BE2C (cell line): ENCODE measurements at regions not wholly inside any gene's neighbourhood (a gene's known extent, or its start where the extent isn't known, plus 50 kb on each side); places are given as distances from the start of the nearest gene placed in this dataset.

ENCODE experiments used
- DNase-seq: peaks from one replicate; pipeline ENCODE4 v3.0.0-alpha.2; 2020
- H3K27me3 ChIP-seq: fragments of 250-450 bp; sonication (Bioruptor Pico); 2 replicates; pipeline ENCODE4 v1.5.1; 2020; ENCODE audit warnings: mild to moderate bottlenecking
- H3K36me3 ChIP-seq: fragments of 250-450 bp; sonication (Bioruptor Pico); 2 replicates; pipeline ENCODE4 v1.5.1; 2020; ENCODE audit warnings: mild to moderate bottlenecking
- H3K4me1 ChIP-seq: fragments of 250-450 bp; sonication (Bioruptor Pico); 2 replicates; pipeline ENCODE4 v1.5.1; 2020
- H3K4me3 ChIP-seq: 2 replicates; pipeline ENCODE4 v1.5.1; 2011; ENCODE audit warnings: low read depth, low read length
- H3K9me3 ChIP-seq: fragments of 250-450 bp; sonication (Bioruptor Pico); 2 replicates; pipeline ENCODE4 v1.5.1; 2020
- CTCF ChIP-seq: IDR thresholded peaks from 2 replicates; pipeline ENCODE4 v1.5.1; 2012; ENCODE audit warnings: mild to moderate bottlenecking, low read depth, low read length

DNA sequence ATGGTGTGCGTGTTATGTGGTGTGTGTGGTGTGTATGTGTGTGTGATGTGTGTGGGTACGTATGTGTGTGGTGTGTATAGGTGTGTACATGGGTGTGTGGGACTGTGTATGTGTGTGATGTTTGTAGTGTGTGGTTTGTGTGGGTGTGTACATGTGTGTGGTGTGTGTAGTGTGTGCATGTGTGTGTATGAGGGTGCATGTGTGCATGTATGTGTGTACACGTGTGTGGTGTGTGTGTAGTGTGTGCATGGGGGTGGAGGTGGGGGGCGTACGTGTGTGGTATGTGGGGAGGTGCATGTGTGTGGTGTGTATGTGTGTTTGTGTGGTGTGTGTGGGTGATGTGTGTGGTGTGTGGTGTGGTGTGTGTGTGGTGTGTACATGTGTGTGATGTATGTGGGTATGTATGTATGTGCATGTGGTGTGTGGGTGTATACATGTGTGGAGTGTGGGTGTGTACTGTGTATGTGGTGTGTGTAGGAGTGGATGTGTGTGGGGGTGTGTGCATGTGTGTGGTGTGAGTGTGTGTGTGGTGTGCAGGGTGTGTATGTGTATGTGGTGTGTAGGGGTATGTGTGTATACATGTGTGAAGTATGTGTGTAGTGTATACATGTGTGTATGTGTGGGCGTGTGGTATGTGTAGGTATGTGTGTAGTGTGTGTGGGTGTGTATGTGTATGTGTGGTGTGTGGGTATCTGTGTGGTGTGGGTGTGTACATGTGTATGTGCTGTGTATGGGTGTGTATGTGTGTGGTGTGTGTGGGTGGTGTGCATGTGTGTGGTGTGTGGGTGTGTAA lies 119.8 kb upstream of the GSC start:
- Histone ChIP-seq H3K9me3 (no peaks in the 10 kb centered on the region), H3K4me1 (no peaks in the 10 kb centered on the region), H3K4me3 (no peak overlapping the region), H3K36me3 (no peaks in the 10 kb centered on the region), H3K27me3 (peaks cover 15% of the 10 kb centered on the region)
- DNase-seq = no peak
- TF ChIP-seq CTCF = no peak

GRCh38 chr14:94888121-94888520 lies 118.2 kb upstream of the GSC start:
- peaks cover 13% of the 10 kb centered on the region; the same call in 1 of the 2 replicates for H3K27me3 ChIP-seq
- H3K36me3 ChIP-seq = no peaks in the 10 kb centered on the region
- H3K4me1 ChIP-seq = no peaks in the 10 kb centered on the region
- no peak for TF ChIP-seq CTCF
- no peak overlapping the region for H3K4me3 ChIP-seq
- H3K9me3 ChIP-seq = no peaks in the 10 kb centered on the region
- DNase-seq = no peak

GRCh38 chr14:94887591-94887990 lies 117.7 kb upstream of the GSC start:
- Histone ChIP-seq H3K4me1 (no peaks in the 10 kb centered on the region), H3K27me3 (peaks cover 13% of the 10 kb centered on the region; the same call in 1 of the 2 replicates), H3K36me3 (no peaks in the 10 kb centered on the region), H3K9me3 (no peaks in the 10 kb centered on the region), H3K4me3 (no peak overlapping the region)
- DNase-seq = no peak
- TF ChIP-seq CTCF = no peak

GRCh38 chr14:94886931-94887330 lies 117.0 kb upstream of the GSC start:
- H3K4me3 ChIP-seq = no peak overlapping the region
- no peak for TF ChIP-seq CTCF
- H3K4me1 ChIP-seq = no peaks in the 10 kb centered on the region
- DNase-seq = no peak
- H3K36me3 ChIP-seq = no peaks in the 10 kb centered on the region
- H3K9me3 ChIP-seq = no peaks in the 10 kb centered on the region
- peaks cover 11% of the 10 kb centered on the region; the same call in 1 of the 2 replicates for H3K27me3 ChIP-seq

GRCh38 chr14:94885481-94886155 lies 115.7 kb upstream of the GSC start:
- H3K4me1 ChIP-seq = no peaks in the 10 kb centered on the region
- no peak for TF ChIP-seq CTCF
- H3K4me3 ChIP-seq = no peak overlapping the region
- H3K9me3 ChIP-seq = no peaks in the 10 kb centered on the region
- peaks cover 4% of the 10 kb centered on the region; the same call in 1 of the 2 replicates for H3K27me3 ChIP-seq
- no peak for DNase-seq
- no peaks in the 10 kb centered on the region for H3K36me3 ChIP-seq
